Activated CD4-positive, CD25-positive, alpha-beta regulatory T cell treated with anti-CD3 and anti-CD28 coated beads, Interleukin-2, amount 50 U/mL, for 24 hours (primary cell): ENCODE measurements at regions not wholly inside any gene's neighbourhood (a gene's known extent, or its start where the extent isn't known, plus 50 kb on each side); places are given as distances from the start of the nearest gene placed in this dataset.

Experiments used
- ATAC-seq, 2 donors: fragments of 150-1000 bp; cut with Tn5 transposase; one replicate each; pipeline ENCODE4 v1.10.0; 2021; ENCODE audit warnings: mild to moderate bottlenecking in 1 of 2, moderate library complexity in 1 of 2

GRCh38 chr2:129113776-129114175 is 795.1 kb upstream of the HS6ST1 start:
- ATAC-seq: no peak

GRCh38 chr2:129117434-129117833 is 798.8 kb upstream of the HS6ST1 start:
- ATAC-seq: no peak

- no peak for ATAC-seq
Observed at GRCh38 chr2:129118296-129118695, 799.6 kb upstream of the HS6ST1 start.

- no peak for ATAC-seq
Observed at GRCh38 chr2:129129087-129129486, 810.4 kb upstream of the HS6ST1 start.

GRCh38 chr2:129133692-129134641 is 815.3 kb upstream of the HS6ST1 start:
- no peak for ATAC-seq

GRCh38 chr2:129135017-129135416 is 816.3 kb upstream of the HS6ST1 start:
- ATAC-seq: no peak

GRCh38 chr2:129139380-129139779 is 820.7 kb upstream of the HS6ST1 start:
- no peak for ATAC-seq

GRCh38 chr2:129142465-129142864 is 823.8 kb upstream of the HS6ST1 start:
- ATAC-seq: no peak

- no peak for ATAC-seq
Observed at GRCh38 chr2:129144082-129144791, 825.6 kb upstream of the HS6ST1 start.

GRCh38 chr2:129152514-129152913 is 827.0 kb upstream of the RAB6C start:
- ATAC-seq: no peak

GRCh38 chr2:129160879-129161278 is 818.6 kb upstream of the RAB6C start:
- ATAC-seq: no peak

GRCh38 chr2:129164220-129164949 is 815.1 kb upstream of the RAB6C start:
- no peak for ATAC-seq

GRCh38 chr2:129165006-129165405 is 814.5 kb upstream of the RAB6C start:
- ATAC-seq: no peak

GRCh38 chr2:129167456-129167855 is 812.0 kb upstream of the RAB6C start:
- ATAC-seq: no peak

GRCh38 chr2:129170570-129170969 is 808.9 kb upstream of the RAB6C start:
- ATAC-seq: no peak

- no peak for ATAC-seq
Observed at GRCh38 chr2:129174143-129174542, 805.3 kb upstream of the RAB6C start.

GRCh38 chr2:129175051-129175450 is 804.4 kb upstream of the RAB6C start:
- no peak for ATAC-seq

- ATAC-seq: no peak
Observed at GRCh38 chr2:129176375-129176774, 803.1 kb upstream of the RAB6C start.

GRCh38 chr2:129178356-129178755 is 801.1 kb upstream of the RAB6C start:
- no peak for ATAC-seq

- ATAC-seq: no peak
Observed at GRCh38 chr2:129179199-129179598, 800.3 kb upstream of the RAB6C start.

GRCh38 chr2:129180124-129180716 is 799.2 kb upstream of the RAB6C start:
- no peak for ATAC-seq

GRCh38 chr2:129181433-129181832 is 798.0 kb upstream of the RAB6C start:
- no peak for ATAC-seq

GRCh38 chr2:129181963-129182362 is 797.5 kb upstream of the RAB6C start:
- ATAC-seq: no peak
